ENCODE measurements at regions not wholly inside any gene's neighbourhood (a gene's known extent, or its start where the extent isn't known, plus 50 kb on each side); places are given as distances from the start of the nearest gene placed in this dataset.

GRCh38 chr20:22264917-22265316 is 319.5 kb downstream of the FOXA2 start:
- TF ChIP-seq CTCF (IDR thresholded peaks at IDR 0.05; ENCODE audit: insufficient read depth, low read depth, low read length) (no peak), EZH2 (IDR thresholded peaks at IDR 0.05; ENCODE audit: insufficient read depth, low read length) (no peak)

Measured in astrocyte (in vitro differentiated cells and primary cell).